ENCODE measurements at regions not wholly inside any gene's neighbourhood (a gene's known extent, or its start where the extent isn't known, plus 50 kb on each side); places are given as distances from the start of the nearest gene placed in this dataset.

- no peak for TF ChIP-seq CTCF (IDR thresholded peaks at IDR 0.05)
- TF ChIP-seq POLR2A (IDR thresholded peaks at IDR 0.05) = no peak
Observed at GRCh38 chr2:35976611-35977010, 379.0 kb upstream of the CRIM1 start.

Data from right lobe of liver (tissue), 4 donors.